HEK293T (cell line): ENCODE measurements at regions not wholly inside any gene's neighbourhood (a gene's known extent, or its start where the extent isn't known, plus 50 kb on each side); places are given as distances from the start of the nearest gene placed in this dataset.
"Not testable (repeated sequence)": the region's sequence is repeated elsewhere in the genome, so short reads cannot be mapped to it uniquely, and the experiment has no call there.

Experiments
- CTBP1 ChIP-seq: fragments of 450-650 bp; IDR thresholded peaks from 2 replicates; pipeline ENCODE4 v1.6.1; 2016; ENCODE audit warnings: borderline replicate concordance
- FOXA1 ChIP-seq: fragments of 450-650 bp; IDR thresholded peaks from 2 replicates; pipeline ENCODE4 v1.6.1; 2016; ENCODE audit warnings: mild to moderate bottlenecking
- HDGF ChIP-seq: fragments of 450-650 bp; IDR thresholded peaks from 2 replicates; pipeline ENCODE4 v1.6.1; 2017; ENCODE audit warnings: antibody characterized with exemption, borderline replicate concordance
- SP1 ChIP-seq: fragments of 450-650 bp; IDR thresholded peaks from 2 replicates; pipeline ENCODE4 v1.6.1; 2017

DNA sequence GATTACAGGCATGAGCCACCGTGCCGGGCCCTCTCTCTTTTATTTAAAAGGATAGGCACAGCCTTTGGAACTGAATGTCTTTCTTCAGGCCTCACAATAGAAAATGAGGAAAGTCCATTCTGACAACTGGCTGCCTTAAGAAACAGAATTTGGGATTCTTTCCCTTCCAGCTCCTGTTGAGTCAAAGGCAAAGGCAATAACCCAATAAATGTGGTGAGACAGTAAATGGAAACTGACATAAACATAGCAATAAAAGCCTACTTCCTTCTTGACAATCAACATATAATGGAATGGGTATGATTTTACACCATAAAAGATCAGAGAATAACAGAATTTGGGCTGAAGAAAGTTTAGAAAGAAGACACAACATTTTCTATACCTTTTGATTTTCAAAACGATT is 52.7 kb upstream of the SRRM3 start:
- TF ChIP-seq FOXA1, SP1, HDGF, CTBP1: not testable (repeated sequence)
